ENCODE measurements at regions not wholly inside any gene's neighbourhood (a gene's known extent, or its start where the extent isn't known, plus 50 kb on each side); places are given as distances from the start of the nearest gene placed in this dataset.

DNA sequence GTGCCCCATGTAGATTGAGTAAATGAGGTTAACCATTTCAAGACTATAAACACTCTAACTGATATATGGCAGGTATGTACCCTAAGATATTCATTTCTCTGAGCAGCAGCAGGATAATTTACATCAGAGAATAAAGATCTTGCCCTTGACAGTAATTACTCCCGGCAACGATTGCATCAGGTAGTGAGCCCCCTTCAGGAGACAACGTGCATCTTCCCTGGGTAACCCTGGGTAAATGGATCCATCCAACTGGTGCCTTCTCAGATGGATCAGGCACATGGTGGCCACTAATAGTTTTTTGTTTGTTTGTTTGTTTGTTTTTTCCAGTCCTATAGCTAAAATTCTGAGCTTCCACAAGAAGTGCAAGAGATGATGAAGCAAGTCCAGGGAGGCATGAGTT is 469.4 kb upstream of the SLC35B3 start (continued):
- TF ChIP-seq ZNF224 (CRISPR knock-in tag; IDR thresholded peaks at IDR 0.05) (no peak), NR2C2 (CRISPR knock-in tag; IDR thresholded peaks at IDR 0.05; ENCODE audit: borderline replicate concordance) (no peak), IKZF1 (IDR thresholded peaks at IDR 0.05) (no peak), ZNF644 (CRISPR knock-in tag; IDR thresholded peaks at IDR 0.05; ENCODE audit: low read depth) (0 out of 2 replicates have a peak, but pooled peaks have one; percentile 40), ZBTB3 (CRISPR knock-in tag; IDR thresholded peaks at IDR 0.05; ENCODE audit: borderline replicate concordance, low read depth) (no peak), ZC3H4 (CRISPR knock-in tag; IDR thresholded peaks at IDR 0.05; ENCODE audit: borderline replicate concordance) (no peak), ZNF879 (CRISPR knock-in tag; IDR thresholded peaks at IDR 0.05) (no peak), ZNF552 (CRISPR knock-in tag; IDR thresholded peaks at IDR 0.05; ENCODE audit: borderline replicate concordance) (no peak), MATR3 (CRISPR knock-in tag; IDR thresholded peaks at IDR 0.05) (no peak), ZNF781 (CRISPR knock-in tag; IDR thresholded peaks at IDR 0.05; ENCODE audit: borderline replicate concordance, not compliant biosample characterization) (no peak)
- TF ChIP-seq, protein P1, sequence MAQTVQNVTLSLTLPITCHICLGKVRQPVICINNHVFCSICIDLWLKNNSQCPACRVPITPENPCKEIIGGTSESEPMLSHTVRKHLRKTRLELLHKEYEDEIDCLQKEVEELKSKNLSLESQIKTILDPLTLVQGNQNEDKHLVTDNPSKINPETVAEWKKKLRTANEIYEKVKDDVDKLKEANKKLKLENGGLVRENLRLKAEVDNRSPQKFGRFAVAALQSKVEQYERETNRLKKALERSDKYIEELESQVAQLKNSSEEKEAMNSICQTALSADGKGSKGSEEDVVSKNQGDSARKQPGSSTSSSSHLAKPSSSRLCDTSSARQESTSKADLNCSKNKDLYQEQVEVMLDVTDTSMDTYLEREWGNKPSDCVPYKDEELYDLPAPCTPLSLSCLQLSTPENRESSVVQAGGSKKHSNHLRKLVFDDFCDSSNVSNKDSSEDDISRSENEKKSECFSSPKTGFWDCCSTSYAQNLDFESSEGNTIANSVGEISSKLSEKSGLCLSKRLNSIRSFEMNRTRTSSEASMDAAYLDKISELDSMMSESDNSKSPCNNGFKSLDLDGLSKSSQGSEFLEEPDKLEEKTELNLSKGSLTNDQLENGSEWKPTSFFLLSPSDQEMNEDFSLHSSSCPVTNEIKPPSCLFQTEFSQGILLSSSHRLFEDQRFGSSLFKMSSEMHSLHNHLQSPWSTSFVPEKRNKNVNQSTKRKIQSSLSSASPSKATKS (CRISPR knock-in tag; IDR thresholded peaks at IDR 0.05): no peak
- TF ChIP-seq, protein P2, sequence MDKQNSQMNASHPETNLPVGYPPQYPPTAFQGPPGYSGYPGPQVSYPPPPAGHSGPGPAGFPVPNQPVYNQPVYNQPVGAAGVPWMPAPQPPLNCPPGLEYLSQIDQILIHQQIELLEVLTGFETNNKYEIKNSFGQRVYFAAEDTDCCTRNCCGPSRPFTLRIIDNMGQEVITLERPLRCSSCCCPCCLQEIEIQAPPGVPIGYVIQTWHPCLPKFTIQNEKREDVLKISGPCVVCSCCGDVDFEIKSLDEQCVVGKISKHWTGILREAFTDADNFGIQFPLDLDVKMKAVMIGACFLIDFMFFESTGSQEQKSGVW (CRISPR knock-in tag; IDR thresholded peaks at IDR 0.05; ENCODE audit: borderline replicate concordance): no peak
- TF ChIP-seq, protein P3, sequence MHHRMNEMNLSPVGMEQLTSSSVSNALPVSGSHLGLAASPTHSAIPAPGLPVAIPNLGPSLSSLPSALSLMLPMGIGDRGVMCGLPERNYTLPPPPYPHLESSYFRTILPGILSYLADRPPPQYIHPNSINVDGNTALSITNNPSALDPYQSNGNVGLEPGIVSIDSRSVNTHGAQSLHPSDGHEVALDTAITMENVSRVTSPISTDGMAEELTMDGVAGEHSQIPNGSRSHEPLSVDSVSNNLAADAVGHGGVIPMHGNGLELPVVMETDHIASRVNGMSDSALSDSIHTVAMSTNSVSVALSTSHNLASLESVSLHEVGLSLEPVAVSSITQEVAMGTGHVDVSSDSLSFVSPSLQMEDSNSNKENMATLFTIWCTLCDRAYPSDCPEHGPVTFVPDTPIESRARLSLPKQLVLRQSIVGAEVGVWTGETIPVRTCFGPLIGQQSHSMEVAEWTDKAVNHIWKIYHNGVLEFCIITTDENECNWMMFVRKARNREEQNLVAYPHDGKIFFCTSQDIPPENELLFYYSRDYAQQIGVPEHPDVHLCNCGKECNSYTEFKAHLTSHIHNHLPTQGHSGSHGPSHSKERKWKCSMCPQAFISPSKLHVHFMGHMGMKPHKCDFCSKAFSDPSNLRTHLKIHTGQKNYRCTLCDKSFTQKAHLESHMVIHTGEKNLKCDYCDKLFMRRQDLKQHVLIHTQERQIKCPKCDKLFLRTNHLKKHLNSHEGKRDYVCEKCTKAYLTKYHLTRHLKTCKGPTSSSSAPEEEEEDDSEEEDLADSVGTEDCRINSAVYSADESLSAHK (CRISPR knock-in tag; IDR thresholded peaks at IDR 0.05; ENCODE audit: borderline replicate concordance): no peak
- TF ChIP-seq, protein P4, sequence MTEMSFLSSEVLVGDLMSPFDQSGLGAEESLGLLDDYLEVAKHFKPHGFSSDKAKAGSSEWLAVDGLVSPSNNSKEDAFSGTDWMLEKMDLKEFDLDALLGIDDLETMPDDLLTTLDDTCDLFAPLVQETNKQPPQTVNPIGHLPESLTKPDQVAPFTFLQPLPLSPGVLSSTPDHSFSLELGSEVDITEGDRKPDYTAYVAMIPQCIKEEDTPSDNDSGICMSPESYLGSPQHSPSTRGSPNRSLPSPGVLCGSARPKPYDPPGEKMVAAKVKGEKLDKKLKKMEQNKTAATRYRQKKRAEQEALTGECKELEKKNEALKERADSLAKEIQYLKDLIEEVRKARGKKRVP (CRISPR knock-in tag; IDR thresholded peaks at IDR 0.05): peak in 1 of 2 experiments; percentile 68; a peak in 2 of 4 replicates
- TF ChIP-seq, protein P5, sequence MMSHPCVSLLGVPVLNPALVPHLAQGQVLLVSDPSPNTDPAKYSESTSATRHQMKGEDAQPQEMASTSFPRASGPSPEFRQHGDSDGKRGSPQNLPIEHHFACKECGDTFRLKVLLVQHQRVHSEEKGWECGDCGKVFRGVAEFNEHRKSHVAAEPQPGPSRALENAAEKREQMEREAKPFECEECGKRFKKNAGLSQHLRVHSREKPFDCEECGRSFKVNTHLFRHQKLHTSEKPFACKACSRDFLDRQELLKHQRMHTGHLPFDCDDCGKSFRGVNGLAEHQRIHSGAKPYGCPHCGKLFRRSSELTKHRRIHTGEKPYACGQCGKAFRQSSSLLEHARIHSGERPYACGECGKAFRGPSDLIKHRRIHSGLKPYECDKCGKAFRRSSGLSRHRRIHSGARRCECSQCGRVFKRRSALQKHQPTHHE (CRISPR knock-in tag; IDR thresholded peaks at IDR 0.05; ENCODE audit: borderline replicate concordance): no peak
- TF ChIP-seq, protein P6, sequence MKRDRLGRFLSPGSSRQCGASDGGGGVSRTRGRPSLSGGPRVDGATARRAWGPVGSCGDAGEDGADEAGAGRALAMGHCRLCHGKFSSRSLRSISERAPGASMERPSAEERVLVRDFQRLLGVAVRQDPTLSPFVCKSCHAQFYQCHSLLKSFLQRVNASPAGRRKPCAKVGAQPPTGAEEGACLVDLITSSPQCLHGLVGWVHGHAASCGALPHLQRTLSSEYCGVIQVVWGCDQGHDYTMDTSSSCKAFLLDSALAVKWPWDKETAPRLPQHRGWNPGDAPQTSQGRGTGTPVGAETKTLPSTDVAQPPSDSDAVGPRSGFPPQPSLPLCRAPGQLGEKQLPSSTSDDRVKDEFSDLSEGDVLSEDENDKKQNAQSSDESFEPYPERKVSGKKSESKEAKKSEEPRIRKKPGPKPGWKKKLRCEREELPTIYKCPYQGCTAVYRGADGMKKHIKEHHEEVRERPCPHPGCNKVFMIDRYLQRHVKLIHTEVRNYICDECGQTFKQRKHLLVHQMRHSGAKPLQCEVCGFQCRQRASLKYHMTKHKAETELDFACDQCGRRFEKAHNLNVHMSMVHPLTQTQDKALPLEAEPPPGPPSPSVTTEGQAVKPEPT (CRISPR knock-in tag; IDR thresholded peaks at IDR 0.05; ENCODE audit: low read depth): no peak

Data from HepG2 (cell line).